ENCODE measurements at regions not wholly inside any gene's neighbourhood (a gene's known extent, or its start where the extent isn't known, plus 50 kb on each side); places are given as distances from the start of the nearest gene placed in this dataset.

DNA sequence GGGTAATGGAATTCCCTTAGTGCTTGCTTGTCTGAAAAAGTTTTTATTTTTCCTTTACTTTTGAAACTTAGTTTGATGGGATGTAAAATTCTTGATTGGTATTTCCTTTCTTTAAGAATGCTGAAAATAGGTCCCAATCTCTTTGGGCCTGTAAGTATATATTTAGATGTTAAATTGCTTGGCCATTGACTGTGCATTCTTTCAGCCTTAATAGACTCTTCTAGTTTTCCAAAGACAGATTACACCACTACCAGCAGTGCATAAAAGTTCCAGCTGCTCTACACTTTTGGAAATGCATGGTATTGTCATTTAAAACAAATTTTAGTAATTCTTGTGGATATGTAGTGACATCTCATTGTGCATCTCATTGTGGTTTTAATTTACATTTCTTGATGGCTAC lies 464.8 kb upstream of the USP24 start:
- TF ChIP-seq, protein P1, sequence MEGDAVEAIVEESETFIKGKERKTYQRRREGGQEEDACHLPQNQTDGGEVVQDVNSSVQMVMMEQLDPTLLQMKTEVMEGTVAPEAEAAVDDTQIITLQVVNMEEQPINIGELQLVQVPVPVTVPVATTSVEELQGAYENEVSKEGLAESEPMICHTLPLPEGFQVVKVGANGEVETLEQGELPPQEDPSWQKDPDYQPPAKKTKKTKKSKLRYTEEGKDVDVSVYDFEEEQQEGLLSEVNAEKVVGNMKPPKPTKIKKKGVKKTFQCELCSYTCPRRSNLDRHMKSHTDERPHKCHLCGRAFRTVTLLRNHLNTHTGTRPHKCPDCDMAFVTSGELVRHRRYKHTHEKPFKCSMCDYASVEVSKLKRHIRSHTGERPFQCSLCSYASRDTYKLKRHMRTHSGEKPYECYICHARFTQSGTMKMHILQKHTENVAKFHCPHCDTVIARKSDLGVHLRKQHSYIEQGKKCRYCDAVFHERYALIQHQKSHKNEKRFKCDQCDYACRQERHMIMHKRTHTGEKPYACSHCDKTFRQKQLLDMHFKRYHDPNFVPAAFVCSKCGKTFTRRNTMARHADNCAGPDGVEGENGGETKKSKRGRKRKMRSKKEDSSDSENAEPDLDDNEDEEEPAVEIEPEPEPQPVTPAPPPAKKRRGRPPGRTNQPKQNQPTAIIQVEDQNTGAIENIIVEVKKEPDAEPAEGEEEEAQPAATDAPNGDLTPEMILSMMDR (IDR thresholded peaks at IDR 0.05): no peak
- TF ChIP-seq POLR2AphosphoS5 (IDR thresholded peaks at IDR 0.05) (no peak), EP300 (IDR thresholded peaks at IDR 0.05) (no peak), POLR2A (IDR thresholded peaks at IDR 0.05; ENCODE audit: low read depth) (no peak)
- H3K4me1 ChIP-seq: no peaks in the 10 kb centered on the region
- H3K4me3 ChIP-seq: no peak overlapping the region
- H3K9me3 ChIP-seq: no peaks in the 10 kb centered on the region
- no peak for DNase-seq (ENCODE audit: extremely low spot score)
- no peaks in the 10 kb centered on the region for H3K36me3 ChIP-seq
- no peak overlapping the region for H3K27ac ChIP-seq (replicated peaks in 1 of 4)
- intact Hi-C loops (cut with DNase I): no loop called here
- H3K27me3 ChIP-seq: no peaks in the 10 kb centered on the region

DNA sequence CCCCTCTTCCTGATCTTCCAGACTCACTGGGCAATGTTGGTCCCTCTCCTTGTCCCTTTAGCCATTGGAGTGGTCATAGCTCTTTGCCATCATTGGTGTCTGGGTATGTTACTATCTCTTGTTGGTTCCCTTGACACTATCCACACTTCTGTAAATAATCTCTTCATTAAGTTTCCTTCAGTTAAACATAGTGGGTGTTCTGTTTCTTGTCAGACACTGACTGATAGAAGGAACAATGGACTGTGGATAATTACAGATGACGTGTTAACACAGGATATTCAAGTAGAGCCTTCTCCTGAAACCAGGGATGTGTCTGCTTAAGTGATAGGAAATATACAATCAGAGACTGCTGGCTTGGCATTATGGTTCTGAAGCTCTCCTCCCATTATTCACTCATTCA lies 458.3 kb upstream of the USP24 start:
- H3K4me1 ChIP-seq: peaks cover 0 to 14% (median 2%) of the 10 kb centered on the region in 4 donors
- no peak for DNase-seq (ENCODE audit: extremely low spot score)
- no peaks in the 10 kb centered on the region for H3K9me3 ChIP-seq
- no peaks in the 10 kb centered on the region for H3K36me3 ChIP-seq
- no peak overlapping the region for H3K27ac ChIP-seq (replicated peaks in 1 of 4)
- intact Hi-C loops (cut with DNase I): no loop called here
- 60% methylated on average over 1 of the region's 1 CpG for WGBS
- H3K4me3 ChIP-seq: no peak overlapping the region
- no peak for TF ChIP-seq EP300 (IDR thresholded peaks at IDR 0.05)
- TF ChIP-seq, protein P1 (IDR thresholded peaks at IDR 0.05): no peak
- no peak for TF ChIP-seq POLR2A (IDR thresholded peaks at IDR 0.05; ENCODE audit: low read depth)
- TF ChIP-seq POLR2AphosphoS5 (IDR thresholded peaks at IDR 0.05): no peak
- H3K27me3 ChIP-seq: no peaks in the 10 kb centered on the region

DNA sequence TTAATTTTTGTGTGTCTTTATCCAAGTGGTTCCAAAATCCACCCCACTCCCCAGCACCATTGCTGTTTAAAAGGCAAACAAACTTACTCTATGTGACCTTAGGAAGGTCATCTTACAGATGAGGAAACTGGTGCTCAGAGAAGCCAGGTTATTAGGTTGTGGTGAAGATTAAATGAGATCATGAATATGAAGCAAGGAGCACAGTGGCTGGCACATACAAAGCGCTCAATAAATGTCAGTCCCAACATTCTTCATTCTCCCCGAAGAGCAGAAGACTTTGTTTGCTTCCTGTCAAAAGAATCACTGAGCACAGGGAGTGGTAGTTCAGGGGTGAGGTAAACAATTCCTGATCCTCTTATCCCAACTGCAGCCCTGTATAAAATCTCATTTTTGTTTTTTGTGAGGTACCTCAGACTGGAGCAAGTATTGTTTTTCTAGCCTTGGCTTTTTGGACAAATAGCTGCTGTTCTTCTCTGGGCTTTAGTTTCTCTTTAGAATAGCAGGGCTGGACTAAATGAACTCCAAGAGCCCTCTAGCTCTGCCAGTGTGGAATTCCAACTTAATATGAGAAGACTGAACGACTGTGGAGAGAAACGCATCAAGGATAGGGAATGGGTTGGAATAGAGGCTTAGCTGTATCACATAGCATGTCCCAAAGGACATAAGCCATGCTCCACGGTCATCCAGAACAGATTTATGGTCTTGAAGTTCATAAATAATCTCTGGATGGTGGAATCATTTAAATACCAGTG lies 455.3 kb upstream of the USP24 start:
- peaks cover 0 to 14% (median 2%) of the 10 kb centered on the region in 4 donors for H3K4me1 ChIP-seq
- peak overlapping the region; percentile 42 to 63 (median 56) for H3K27ac ChIP-seq (replicated peaks in 1 of 4)
- no peak overlapping the region for H3K4me3 ChIP-seq
- intact Hi-C loops (cut with DNase I): no loop called here
- TF ChIP-seq POLR2A (IDR thresholded peaks at IDR 0.05; ENCODE audit: low read depth) (no peak), POLR2AphosphoS5 (IDR thresholded peaks at IDR 0.05) (no peak), EP300 (IDR thresholded peaks at IDR 0.05) (no peak)
- TF ChIP-seq, protein P1 (IDR thresholded peaks at IDR 0.05): no peak
- WGBS: 71% methylated on average over 5 of the region's 5 CpGs
- no peaks in the 10 kb centered on the region for H3K36me3 ChIP-seq
- H3K9me3 ChIP-seq: no peaks in the 10 kb centered on the region
- DNase-seq (ENCODE audit: extremely low spot score): no peak
- no peaks in the 10 kb centered on the region for H3K27me3 ChIP-seq

DNA sequence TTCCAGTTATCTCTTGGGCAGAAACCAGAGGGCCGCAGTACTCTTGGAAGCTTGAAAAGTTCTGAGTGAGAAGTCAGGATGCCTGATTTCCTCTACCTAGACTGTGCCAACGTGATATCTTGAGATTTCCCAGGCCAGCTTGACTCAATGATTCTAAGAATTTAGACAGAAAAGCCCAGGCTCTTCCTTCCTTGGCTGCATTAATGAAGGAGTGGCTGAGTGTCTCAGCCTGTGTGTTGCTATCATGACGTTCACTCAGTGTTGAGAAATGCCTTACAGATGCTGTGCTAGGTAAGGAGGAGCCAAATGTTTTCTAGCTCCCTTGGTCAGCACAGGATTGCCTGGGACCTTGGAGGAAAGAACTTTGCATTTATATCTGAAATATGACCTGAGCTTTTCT lies 454.1 kb upstream of the USP24 start:
- H3K27me3 ChIP-seq: no peaks in the 10 kb centered on the region
- 62% methylated on average over 3 of the region's 3 CpGs for WGBS
- no peak overlapping the region for H3K4me3 ChIP-seq
- H3K36me3 ChIP-seq: no peaks in the 10 kb centered on the region
- H3K9me3 ChIP-seq: no peaks in the 10 kb centered on the region
- DNase-seq (ENCODE audit: extremely low spot score): no peak
- peaks cover 0 to 14% (median 2%) of the 10 kb centered on the region in 4 donors for H3K4me1 ChIP-seq
- H3K27ac ChIP-seq (replicated peaks in 1 of 4): peak overlapping the region; percentile 42 to 63 (median 56)
- intact Hi-C loops (cut with DNase I): no loop called here
- TF ChIP-seq EP300 (IDR thresholded peaks at IDR 0.05) (no peak), POLR2AphosphoS5 (IDR thresholded peaks at IDR 0.05) (peak; percentile 41 to 71)

DNA sequence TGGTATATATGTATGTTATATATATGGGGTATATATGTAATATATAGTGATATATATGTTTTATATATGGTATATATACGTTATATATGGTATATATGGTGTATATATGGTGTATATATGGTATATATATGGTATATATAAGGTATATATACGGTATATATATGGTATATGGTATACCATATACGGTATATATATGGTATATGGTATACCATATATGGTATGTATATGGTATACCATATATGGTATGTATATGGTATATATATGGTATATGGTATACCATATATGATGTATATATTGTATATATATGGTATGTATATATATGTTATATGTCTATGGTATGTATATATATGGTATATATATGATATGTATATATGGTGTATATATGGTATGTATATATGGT lies 447.7 kb upstream of the USP24 start:
- DNase-seq (ENCODE audit: extremely low spot score): no peak
- WGBS: 91% methylated on average over 3 of the region's 3 CpGs
- H3K27ac ChIP-seq (replicated peaks in 1 of 4): no peak overlapping the region
- intact Hi-C loops (cut with DNase I): no loop called here
- TF ChIP-seq POLR2A (IDR thresholded peaks at IDR 0.05; ENCODE audit: low read depth) (no peak), POLR2AphosphoS5 (IDR thresholded peaks at IDR 0.05) (no peak), EP300 (IDR thresholded peaks at IDR 0.05) (no peak)
- TF ChIP-seq, protein P1 (IDR thresholded peaks at IDR 0.05): no peak
- no peak overlapping the region for H3K4me3 ChIP-seq
- H3K9me3 ChIP-seq: no peaks in the 10 kb centered on the region
- H3K27me3 ChIP-seq: no peaks in the 10 kb centered on the region
- H3K4me1 ChIP-seq: peaks cover 0 to 13% (median 2%) of the 10 kb centered on the region in 4 donors
- no peaks in the 10 kb centered on the region for H3K36me3 ChIP-seq
